Bronchial epithelial cell (primary cell): ENCODE measurements at regions not wholly inside any gene's neighbourhood (a gene's known extent, or its start where the extent isn't known, plus 50 kb on each side); places are given as distances from the start of the nearest gene placed in this dataset.

Experiments
- DNase-seq: peaks from one replicate; pipeline ENCODE4 v3.0.0-alpha.2; 2010; ENCODE audit warnings: low read depth
- FAIRE-seq: peaks from 2 replicates; lab custom pipeline; 2011; peaks lifted over from hg19 to GRCh38; lab: Jason Lieb, UNC
- H3K27me3 ChIP-seq: 2 replicates; pipeline ENCODE4 v1.5.1; 2011; ENCODE audit warnings: low read length; ENCODE audit not compliant: control insufficient read depth, insufficient read depth
- H3K36me3 ChIP-seq: 2 replicates; pipeline ENCODE4 v1.5.1; 2011; ENCODE audit warnings: low read length; ENCODE audit not compliant: control insufficient read depth, insufficient read depth
- H3K4me3 ChIP-seq: 2 replicates; pipeline ENCODE4 v1.5.1; 2011; ENCODE audit warnings: mild to moderate bottlenecking, low read depth, low read length, control low read depth
- TF ChIP-seq, protein P1 (sequence below): IDR thresholded peaks from 2 replicates; pipeline ENCODE4 v1.5.1; 2011; ENCODE audit warnings: mild to moderate bottlenecking, moderate library complexity, low read length, control low read depth, inconsistent platforms; ENCODE audit not compliant: insufficient read depth, severe bottlenecking

DNA sequence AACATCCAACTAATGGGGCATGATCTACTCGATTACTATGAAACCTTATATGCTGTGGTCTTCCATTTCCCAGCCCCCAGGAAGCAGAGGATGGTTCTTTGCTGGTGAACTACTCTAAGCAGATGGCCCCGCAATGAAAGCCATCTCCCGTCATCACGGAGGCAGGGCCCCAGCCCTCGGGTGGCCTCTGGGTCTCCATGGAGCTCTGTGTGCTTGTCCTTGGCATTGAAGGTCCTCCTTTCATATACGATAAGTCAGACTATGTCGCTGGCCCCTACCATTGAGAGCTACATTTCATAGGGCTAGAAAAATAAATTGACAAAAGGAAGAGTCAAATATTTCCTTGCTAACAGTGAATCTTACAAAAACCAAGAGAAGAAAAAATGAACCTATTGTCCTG, 416.8 kb downstream of the CMPK2 start:
- H3K36me3 ChIP-seq, result no peaks in the 10 kb centered on the region
- no peak overlapping the region for H3K4me3 ChIP-seq
- no peak for FAIRE-seq
- DNase-seq, result no peak
- H3K27me3 ChIP-seq, result no peaks in the 10 kb centered on the region
- TF ChIP-seq, protein P1, sequence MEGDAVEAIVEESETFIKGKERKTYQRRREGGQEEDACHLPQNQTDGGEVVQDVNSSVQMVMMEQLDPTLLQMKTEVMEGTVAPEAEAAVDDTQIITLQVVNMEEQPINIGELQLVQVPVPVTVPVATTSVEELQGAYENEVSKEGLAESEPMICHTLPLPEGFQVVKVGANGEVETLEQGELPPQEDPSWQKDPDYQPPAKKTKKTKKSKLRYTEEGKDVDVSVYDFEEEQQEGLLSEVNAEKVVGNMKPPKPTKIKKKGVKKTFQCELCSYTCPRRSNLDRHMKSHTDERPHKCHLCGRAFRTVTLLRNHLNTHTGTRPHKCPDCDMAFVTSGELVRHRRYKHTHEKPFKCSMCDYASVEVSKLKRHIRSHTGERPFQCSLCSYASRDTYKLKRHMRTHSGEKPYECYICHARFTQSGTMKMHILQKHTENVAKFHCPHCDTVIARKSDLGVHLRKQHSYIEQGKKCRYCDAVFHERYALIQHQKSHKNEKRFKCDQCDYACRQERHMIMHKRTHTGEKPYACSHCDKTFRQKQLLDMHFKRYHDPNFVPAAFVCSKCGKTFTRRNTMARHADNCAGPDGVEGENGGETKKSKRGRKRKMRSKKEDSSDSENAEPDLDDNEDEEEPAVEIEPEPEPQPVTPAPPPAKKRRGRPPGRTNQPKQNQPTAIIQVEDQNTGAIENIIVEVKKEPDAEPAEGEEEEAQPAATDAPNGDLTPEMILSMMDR, result no peak

DNA sequence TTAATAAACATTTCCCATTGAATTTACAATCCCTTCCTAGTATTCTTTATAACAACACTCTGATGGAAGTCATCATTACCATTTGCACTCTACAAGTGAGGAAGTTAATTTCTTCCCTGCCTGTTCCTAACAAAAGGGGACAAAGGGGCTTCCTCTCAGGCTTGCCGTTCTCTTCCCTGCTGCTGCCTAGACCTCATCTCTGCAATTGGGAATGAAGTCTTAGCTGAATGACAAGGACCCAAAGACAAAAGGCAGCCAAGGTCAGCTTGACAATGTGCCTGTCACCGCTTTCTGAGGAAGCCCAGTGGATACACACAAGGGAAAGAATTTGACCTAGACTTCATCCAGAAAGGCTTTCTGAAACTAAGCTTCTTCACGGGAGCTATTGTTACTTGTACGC, 416.4 kb downstream of the CMPK2 start:
- Histone ChIP-seq H3K36me3 (no peaks in the 10 kb centered on the region), H3K4me3 (no peak overlapping the region), H3K27me3 (no peaks in the 10 kb centered on the region)
- no peak for DNase-seq
- TF ChIP-seq, protein P1, result no peak
- FAIRE-seq, result no peak

DNA sequence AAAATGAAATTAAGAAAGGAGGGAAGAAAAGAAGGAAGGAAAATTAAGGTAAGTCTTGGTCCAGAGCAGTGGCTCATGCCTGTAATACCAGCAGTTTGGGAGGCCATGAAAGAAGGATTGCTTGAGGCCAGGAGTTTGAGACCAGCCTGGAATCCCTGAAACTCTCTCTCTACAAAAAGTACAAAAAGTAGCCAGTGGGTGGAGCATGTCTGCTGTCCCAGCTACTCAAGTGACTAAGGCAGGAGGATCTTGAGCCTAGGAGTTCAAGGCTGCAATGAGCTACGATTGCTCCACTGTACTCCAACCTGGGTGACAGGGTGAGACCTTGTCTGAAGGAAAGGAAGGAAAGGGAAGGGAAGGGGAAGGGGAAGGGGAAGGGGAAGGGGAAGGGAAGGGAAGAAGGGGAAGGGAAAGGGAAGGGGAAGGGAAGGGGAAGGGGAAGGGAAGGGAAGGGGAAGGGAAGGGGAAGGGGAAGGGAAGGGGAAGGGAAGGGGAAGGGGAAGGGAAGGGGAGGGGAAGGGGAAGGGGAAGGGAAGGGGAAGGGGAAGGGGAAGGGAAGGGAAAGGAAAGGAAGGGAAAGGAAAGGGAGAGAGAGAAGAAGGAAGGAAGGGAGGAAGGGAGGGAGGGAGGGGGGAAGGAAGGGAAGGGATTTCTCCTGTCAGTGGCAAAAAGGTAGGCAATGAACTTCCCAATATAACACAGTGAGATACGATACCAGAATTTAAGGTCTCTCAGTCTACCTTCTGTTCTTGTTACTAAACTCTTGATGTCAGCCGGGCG, 412.8 kb downstream of the CMPK2 start:
- TF ChIP-seq, protein P1, result no peak
- H3K4me3 ChIP-seq, result no peak overlapping the region
- DNase-seq, result no peak
- FAIRE-seq, result no peak
- H3K27me3 ChIP-seq, result no peaks in the 10 kb centered on the region
- H3K36me3 ChIP-seq, result no peaks in the 10 kb centered on the region

DNA sequence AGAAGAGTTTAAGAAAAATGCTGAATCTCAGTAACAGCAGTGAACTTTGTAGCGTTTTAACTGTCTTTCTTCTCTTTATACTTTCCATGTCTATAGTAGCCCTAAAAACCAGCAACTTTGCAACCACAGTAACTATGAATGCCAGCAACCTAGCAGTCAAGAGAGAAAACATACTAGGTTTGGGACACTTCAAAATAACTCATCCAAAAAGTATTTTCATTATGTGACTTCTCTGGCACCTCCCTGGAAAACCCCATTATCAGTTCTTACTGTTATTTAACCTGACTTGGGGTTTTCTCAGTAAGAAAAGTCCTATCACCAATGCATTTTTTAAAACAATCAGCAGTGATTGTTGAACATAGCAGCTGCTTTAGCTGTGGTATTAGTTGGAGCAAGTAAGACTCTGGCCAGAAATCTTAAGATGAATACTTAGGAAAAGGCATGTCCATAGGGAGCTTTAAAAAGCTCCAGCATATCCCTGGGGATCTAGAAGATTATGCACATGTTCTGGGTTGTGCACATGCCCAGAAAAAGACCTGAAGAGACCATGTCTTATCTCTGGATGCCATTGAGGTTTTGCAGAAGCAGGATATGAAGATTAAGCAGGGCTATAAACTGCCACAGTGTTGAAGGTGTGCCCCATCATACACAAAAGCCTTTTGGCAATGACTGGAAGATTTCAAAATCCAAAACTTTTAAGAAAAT, 411.3 kb downstream of the CMPK2 start:
- TF ChIP-seq, protein P1, result no peak
- no peak for FAIRE-seq
- no peaks in the 10 kb centered on the region for H3K27me3 ChIP-seq
- H3K36me3 ChIP-seq, result no peaks in the 10 kb centered on the region
- H3K4me3 ChIP-seq, result no peak overlapping the region
- no peak for DNase-seq

DNA sequence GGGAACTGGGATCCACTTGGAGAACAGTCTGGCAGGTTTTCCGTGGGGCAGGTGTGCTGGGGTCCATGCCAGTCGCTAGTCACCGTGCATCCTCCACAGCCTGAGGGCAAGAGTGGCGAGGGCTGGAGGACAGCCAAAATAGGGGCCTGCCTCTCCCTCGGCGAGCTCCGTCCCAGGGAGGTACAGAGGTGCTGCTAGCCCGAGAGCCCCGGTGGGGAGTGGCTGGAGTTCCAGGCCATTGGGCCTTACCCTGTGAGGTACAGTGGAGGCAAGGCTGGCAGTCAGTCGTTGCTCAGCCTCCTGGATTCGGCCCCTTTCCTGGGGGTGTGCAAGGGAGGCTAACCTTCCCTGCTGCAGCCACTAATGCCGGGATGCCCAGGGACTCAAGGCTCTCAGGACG, 406.6 kb downstream of the CMPK2 start:
- FAIRE-seq, result no peak
- Histone ChIP-seq H3K27me3 (no peaks in the 10 kb centered on the region), H3K4me3 (no peak overlapping the region), H3K36me3 (no peaks in the 10 kb centered on the region)
- no peak for DNase-seq
- TF ChIP-seq, protein P1, result no peak
